Activated T-helper 9 cell treated with anti-CD3 and anti-CD28 coated beads, Interleukin-2, amount 50 U/mL, for 16 hours (primary cell): ENCODE measurements at regions not wholly inside any gene's neighbourhood (a gene's known extent, or its start where the extent isn't known, plus 50 kb on each side); places are given as distances from the start of the nearest gene placed in this dataset.
"Not testable (repeated sequence)": the region's sequence is repeated elsewhere in the genome, so short reads cannot be mapped to it uniquely, and the experiment has no call there.

Experiments used
- DNase-seq: peaks from one replicate; pipeline ENCODE4 v3.0.0-alpha.2; 2020; ENCODE audit warnings: low read depth

DNA sequence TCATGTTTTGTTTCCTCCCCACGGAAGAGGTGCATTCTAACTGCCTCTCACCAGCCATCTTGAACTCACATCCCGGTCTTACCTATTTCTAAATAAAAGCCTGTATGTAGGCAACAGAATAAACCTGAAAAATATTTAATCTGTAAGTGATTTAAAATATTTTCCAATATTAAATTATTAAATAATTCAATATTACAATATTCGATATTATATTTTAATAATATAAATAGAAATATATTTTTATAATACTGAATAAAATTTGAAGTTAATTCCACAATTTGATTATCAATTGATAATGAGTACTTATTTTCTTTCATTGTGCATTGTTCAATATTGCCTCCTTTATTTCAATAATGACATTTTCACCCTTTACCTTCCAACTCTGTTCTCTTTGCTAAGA, 404.4 kb downstream of the CYLC2 start:
- DNase-seq = no peak

DNA sequence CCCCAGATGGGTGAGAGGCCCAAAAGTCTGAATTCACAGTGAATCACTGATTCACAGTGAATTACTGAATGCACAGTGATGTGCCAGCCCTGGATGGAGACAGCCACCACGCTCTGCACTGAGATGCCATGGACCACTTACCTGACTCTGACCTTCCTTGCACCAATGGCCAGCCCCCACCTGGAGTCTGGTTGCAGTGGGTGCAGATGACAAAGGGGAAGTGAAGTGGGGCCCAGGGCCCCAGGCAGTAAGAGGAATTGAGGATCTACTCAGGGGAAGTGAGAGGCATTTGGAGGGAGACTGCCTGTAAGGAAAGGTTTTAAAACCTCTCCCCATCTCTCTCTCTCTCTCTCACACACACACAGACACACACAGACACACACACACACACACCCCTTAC, 412.1 kb downstream of the CYLC2 start:
- no peak for DNase-seq

DNA sequence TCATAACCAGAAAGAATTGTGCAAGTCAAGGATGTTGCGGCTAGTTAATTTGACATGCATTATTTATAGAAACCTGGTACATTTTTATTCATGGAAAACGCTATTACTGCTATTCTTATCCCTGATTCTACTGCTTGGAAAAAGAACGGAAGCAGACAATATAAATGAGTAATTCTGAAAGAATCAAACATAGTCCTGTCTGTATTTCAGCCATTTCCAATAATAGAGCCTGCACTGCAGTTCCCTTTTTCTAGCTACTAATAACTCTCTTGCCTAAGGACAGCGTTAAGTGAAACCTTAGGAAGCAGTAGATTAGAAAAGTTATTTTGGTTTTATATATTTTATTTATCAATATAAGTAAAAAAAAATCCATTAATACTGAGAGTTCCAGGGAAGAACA, 414.9 kb downstream of the CYLC2 start:
- DNase-seq = no peak

DNA sequence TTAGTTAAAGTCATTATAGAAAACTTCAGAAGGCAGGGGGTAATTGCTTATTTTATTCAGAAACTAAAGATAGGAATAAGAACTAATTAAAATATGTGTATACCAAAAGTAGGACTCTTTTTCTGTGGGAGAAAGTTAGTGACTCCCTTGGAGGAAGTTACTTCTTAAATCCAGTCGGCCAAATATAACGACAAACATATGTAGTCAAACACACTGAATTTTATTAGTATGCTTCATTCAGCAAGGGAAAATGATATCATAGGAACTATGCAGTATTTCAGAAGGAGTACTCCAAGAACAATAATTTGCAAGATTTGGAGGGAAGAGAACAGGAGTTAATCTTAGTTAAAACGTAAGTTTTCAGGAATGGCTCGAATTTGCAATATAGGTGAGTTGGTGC, 432.6 kb downstream of the CYLC2 start:
- DNase-seq = no peak

DNA sequence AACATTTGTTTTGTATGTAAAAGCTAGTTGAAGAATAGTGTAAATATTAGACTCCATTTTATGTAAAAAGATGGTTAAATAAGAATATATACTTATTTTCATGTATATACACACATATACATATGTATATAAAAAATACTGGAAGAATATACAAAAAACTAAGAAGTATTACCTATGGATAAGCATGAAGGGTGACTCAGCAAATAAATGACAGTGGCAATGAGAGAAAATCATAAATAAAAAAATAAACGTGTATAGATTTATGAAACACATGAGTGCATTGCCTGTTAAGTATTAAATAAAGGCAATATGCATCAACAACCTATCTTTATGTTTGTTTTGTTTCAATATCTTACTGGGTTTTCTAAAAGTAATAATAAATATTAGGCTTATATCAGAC, 435.3 kb downstream of the CYLC2 start:
- DNase-seq = no peak

DNA sequence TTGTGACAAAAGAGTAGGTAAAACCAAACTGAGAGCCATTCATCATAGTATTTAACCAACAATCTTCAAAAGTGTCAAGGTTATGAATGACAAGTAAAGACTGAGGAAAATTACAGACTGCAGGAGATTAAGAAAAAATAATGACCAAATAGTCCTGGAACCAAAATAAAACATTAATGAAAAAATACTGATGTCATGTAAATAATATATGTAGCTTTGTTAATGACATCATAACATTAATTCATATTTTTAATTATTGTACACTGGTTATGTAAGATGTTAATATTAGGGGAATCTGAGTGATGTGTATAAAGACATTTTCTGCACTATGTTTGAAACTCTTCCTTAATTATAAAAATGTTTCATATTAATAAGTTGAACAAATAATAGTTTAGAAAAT, 436.7 kb downstream of the CYLC2 start:
- no peak for DNase-seq

DNA sequence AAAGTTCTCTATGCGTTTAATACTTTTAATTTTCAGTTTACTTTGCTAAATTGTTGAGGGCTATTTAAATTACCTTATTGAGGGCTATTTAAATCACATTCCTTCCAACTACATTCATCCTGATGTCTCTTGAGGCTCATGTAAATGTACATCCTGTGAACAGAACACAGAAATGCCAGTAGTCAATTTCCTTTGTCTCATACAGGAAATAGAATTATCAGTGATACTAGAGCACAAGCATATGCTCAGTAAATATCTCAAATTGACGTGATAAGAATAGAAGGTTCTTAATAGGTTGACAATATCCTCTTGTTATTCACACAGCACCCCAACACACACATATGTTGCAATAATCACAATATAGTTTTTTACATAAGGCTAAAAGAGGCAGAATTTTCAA, 449.0 kb downstream of the CYLC2 start:
- DNase-seq = no peak

DNA sequence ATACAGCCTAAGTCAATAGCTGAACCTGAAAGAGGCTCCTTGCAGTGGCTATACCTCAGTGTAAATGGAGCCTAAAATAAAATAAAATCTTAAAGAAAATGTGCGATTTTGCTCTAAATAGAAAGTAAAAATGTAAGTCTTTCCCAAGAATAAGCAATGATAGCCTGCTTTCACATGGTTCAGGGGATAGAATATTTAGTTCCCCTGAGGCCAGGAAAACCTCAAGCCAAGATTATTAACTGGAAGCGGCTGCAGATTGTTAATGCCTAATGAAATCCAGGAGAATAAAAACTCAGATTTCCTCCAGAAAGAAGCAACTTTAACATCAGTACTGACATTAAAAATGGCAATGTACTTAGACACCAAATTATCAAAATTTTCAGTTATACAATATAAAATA, 463.7 kb downstream of the CYLC2 start:
- no peak for DNase-seq

DNA sequence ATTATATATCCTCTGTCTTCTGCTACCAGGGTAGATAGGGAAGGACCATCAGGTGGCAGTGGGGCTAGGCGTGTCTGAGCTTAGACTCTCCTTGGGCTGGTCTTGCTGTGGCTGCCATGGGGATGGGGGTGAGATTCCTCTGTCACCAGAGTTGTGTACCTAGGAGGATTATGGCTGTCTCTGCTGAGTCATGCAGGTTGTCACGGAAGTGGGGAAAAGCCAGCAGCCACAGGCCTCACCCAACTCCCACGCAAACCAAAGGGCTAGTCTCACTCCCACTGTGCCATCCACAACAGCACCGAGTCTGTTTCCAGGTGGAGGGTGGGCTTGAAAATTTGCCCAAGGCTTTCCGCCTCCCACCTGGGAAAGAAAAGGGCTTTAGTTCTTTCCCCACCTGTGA, 476.1 kb downstream of the CYLC2 start:
- no peak for DNase-seq

DNA sequence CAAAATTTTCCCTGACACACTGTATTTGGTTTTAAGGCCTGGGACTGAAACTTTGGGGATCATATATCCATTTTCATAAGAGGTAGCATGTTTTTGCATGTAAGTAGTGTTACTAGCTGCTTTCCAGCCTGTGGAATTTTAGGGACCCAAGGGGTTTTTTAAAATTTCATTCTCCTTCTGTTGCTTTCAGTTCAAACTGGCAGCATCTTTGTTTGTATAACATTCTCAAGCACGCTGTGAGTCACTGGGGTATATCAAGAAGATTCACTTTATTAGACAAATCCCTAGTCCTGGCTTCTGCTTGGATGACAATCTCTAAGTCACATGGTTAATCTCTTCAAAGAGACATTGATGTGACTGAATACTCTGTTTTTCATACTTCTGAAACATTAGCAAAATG, 479.0 kb downstream of the CYLC2 start:
- no peak for DNase-seq

DNA sequence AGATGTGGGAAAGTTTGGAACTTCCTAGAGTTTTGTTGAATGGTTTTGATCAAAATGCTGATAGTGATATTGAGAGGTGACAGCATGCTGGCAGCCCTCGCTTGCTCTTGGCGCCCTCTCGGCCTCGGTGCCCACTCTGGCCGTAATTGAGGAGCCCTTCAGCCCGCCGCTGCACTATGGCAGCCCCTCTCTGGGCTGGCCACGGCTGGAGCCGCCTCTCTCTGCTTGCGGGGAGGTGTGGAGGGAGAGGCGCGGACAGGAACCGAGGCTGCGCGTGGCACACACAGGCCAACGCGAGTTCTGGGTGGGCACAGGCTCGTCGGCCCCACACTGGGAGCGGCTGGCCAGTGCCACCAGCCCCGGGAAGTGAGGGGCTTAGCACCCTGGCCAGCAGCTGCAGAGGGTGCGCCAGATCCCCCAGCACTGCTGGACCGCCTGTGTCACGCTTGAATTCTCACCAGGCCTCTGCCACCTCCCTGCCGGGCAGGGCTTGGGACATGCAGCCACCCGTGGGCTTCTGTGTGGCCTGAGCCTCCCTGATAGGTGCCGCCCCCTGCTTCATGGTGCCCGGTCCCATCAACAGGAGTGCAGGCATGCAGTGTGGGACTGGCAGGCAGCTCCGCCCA, 488.5 kb downstream of the CYLC2 start:
- no peak for DNase-seq

DNA sequence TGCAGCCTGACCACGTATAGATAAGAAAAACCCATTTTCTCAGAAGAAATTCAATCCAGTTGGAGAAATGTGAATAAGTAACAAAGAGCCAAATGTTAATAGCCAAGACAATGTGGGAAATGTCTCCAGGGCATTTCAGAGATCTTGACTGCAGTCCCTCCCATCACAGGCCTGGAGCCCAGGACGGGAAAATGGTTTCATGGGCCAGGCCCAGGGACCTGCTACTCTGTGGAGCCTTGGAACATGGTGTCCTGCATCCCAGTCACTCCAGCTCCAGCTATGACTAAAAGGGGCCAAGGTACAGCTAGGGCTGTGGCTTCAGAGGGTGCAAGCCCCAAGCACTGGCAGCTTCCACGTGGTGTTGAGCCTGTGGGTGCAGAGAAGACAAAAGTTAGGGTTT, 490.0 kb downstream of the CYLC2 start:
- no peak for DNase-seq

DNA sequence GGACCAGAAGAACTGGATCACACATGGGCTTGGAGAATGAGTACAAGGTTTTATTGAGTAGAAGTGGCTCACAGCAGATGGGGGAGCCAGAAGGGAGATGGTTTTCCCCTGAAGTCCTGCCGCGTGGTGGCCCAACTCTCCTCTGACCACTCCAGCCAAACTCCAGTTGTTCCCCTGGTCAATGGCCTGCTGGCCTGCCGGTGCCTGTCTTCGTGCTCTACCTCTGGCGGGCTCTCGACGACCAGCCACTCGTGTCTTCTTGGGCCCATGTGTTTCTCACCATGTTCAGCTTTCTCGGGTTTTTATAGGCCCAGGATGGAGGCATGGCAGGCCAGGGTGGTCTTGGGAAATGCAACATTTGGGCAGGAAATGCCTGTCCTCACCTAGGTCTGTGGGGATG, 519.6 kb downstream of the CYLC2 start:
- no peak for DNase-seq

DNA sequence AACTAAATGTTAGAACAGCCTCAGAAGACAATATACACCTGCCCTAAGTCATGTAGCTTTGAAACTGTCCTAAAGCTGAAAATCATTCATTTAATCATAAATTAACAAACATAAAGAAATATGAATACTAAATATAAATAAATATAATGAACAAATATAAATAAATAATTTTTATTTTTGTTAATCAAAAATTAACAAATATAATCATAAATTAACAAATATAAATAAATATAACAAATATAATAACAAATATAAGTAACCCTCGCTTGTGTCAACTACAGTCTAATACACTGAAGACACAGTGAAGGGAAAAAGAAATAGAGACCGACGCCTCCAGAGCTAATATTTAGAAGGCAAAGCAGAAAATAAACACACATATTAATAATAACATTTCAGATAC, 527.3 kb downstream of the CYLC2 start:
- no peak for DNase-seq

DNA sequence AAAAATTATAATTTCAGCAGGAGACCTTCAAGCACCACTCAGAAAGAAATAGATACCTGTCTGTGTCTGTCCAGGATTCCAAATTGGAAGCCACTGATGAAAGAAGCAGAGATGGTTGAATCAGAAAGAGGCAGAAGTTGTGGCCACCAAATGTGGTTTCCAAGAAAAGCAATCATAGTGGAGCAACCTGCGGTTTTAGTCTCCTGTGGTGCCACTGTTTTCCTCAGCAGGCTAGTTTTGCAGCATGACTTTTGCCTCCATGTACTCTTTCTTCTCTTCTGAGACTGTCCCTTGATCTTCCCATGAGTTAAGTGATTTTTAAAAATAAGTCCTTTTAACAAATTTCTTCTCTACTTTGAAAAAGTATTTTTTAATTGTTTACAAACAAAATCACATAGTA, 535.8 kb downstream of the CYLC2 start:
- no peak for DNase-seq

DNA sequence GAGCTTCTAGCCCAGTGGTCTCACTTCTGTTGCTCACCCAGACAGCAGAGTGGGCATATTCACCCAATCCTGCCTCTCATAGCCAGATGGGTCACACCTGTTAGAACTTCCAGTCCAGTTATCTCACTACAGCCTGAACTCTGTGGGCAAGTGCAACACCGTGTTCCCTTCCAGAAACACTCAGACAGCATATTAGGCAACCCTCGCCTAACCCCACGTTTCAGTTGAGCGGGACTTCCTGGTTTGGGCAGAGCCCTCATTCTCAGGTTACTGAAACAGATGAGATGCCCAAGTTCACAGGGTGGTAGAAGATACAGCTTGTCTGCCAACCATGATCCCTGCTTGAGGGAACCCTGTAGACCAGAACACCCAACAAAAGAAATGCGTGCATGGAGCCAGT, 538.2 kb downstream of the CYLC2 start:
- DNase-seq = no peak

DNA sequence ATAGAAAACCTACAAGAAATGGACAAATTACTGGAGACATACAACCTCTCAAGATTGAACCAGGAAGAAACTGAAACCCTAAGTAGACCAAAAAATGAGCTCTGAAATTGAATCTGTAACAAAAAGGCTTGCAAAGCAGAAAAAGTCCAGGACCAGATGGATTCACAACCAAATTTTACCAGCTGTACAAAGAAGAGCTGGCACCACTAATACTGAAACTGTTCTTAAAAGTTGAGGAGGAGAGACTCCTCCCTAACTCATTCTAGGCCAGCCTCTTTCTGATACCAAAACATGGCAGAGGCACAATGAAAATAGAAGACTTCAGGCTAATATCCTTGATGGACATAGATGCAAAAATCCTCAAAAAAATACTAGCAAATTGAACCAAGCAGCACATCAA, 542.3 kb downstream of the CYLC2 start:
- DNase-seq = no peak

DNA sequence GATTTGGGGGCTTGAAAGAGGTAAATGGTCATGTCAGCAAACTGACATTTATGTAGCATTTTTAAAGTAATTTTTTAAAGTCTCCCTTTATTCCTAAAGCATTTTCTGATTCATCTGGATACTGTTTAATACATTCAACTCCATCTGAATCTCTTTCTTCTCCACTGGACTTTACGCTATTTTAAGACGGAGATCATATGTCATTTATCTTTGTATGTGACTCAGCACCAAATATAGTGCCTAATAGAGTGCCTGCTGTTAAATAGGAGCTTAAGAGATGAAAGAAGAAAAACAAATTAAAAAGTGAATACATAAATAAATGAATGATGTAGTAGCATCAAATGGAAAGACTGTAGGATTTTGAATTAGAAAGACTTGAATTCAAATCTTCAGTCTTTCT, 548.8 kb upstream of the SMC2 start:
- DNase-seq = no peak

DNA sequence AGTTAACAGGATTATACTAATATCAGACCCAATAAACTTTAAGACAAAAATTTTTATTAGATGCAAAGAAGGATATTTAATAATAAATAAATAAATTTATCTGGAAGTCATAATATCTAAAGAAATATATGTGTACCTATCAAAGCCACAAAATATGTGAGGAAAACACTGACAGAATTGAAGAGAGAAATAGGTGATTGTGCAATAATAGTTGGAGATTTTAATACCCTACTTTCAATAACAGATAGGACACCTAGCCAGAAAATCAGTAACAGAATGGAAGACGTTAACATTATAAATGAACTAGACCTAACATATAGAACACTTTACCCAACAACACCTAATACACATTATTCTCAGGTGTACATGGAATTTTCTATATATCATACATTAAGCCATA, 541.4 kb upstream of the SMC2 start:
- no peak for DNase-seq

DNA sequence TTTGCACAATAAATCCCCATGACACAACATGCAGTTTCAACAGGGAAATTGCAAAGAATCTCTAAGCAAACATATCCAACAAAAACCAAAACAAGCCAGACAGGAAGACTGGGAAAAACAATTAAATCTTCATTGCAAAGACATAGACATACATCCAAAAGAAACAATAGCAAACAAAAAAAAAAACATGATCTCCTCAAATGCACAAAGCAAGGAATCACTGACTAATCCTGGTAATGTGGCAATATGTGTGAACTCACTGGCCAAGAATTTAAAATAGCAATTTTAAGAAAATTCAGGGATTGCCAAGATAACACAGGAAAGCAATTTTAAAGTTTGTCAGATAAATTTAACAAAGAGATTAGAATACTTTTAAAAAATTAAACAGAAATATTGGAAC, 520.1 kb upstream of the SMC2 start:
- no peak for DNase-seq

DNA sequence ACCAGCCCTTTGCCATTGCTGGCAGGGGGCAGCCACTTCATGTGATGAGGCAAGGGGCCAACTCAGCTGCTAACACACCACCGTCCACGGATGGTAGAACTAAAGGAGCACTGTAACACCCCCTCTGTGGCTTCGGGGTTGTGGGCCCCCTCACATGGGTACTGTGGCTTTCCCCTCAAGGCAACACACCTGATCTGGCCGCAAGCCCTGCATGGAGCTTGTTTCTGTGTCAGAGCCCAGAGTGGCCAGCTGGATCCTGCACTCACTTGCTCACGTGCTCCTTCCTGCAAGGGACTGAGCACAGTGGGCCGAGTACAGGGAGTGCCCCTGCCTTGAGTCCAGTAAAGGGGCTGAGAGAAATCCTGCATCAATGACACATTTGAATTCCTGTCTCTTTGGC, 507.4 kb upstream of the SMC2 start:
- DNase-seq = no peak

DNA sequence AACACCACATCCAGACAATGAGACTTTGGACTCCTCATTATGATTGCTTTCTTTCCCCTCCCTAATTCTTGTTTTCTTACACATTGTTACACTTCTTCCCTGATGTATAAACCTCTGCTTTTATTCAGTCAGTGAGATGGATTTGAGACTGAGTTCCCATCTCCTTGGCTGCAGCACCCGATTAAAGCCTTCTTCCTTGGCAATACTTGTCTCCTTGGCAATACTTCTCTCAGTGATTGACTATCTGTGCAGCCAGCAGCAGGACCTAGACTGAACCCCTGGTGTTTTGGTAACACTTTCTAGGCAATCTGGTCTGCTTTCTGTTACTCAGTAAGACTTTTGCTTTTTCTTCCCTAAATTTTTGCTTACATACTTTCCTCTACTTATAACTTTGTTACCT, 492.8 kb upstream of the SMC2 start:
- DNase-seq = no peak

DNA sequence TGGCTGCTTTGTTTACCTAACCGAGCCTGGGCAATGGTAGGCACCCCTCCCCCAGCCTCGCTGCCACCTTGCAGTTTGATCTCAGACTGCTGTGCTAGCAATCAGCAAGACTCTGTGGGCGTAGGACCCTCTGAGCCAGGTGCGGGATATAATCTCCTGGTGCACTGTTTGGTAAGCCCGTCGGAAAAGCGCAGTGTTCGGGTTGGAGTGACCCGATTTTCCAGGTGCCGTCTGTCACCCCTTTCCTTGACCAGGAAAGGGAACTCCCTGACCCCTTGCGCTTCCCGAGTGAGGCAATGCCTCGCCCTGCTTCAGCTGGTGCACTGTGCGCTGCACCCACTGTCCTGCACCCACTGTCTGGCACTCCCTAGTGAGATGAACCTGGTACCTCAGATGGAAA, 482.2 kb upstream of the SMC2 start:
- DNase-seq = not testable (repeated sequence)

DNA sequence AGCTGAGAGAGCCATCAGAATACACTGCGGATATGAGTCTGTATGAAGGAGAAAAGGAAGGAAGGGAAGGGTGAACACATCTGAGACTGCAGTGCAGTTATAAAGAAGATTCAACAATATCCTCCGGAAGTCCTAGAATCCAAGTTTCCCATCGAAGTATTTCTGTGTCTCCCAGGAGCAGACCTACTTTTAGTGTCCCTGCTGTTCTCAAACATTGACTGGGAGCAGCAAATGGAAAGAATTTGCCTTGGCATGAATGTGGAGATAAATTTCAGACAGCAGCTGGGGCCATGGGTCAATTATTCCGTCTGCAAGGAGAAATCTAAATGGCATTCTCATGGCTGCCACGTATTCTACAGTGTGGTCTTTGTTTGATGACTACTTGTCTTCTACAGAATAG, 478.1 kb upstream of the SMC2 start:
- no peak for DNase-seq

DNA sequence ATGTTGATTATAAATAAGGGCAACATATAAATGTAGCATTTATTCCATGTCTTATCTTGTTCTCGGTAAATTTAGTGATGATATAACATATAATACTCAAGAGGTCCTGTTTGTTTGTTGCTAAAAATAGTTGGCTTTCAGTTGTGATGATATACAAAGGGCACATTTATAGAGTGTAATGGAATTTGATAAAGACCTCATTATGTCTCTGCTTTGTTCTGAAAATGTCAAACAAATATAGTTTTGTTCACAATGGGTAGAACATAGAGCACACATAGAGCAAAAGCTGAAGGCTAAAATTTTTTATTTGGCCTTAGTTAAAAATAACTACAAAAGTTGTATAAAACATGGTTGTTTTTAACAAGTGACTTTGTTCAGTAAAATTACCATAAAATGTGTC, 477.1 kb upstream of the SMC2 start:
- DNase-seq = no peak
